Parathyroid adenoma (tissue), 2 donors: ENCODE measurements at regions not wholly inside any gene's neighbourhood (a gene's known extent, or its start where the extent isn't known, plus 50 kb on each side); places are given as distances from the start of the nearest gene placed in this dataset.

Source experiments
- H2AFZ ChIP-seq: fragments of 300-600 bp; sonication (generic); one replicate; pipeline ENCODE4 v1.7.0; 2017; ENCODE audit warnings: antibody characterized with exemption, mild to moderate bottlenecking
- H3K27ac ChIP-seq: fragments of 300-600 bp; sonication (generic); one replicate; pipeline ENCODE4 v1.7.0; 2017
- H3K27me3 ChIP-seq: fragments of 300-600 bp; sonication (generic); one replicate; pipeline ENCODE4 v1.7.0; 2017; ENCODE audit warnings: low read length; ENCODE audit not compliant: control insufficient read depth, insufficient read depth
- H3K36me3 ChIP-seq: fragments of 300-600 bp; sonication (generic); one replicate; pipeline ENCODE4 v1.7.0; 2017; ENCODE audit warnings: low read length; ENCODE audit not compliant: control insufficient read depth, insufficient read depth
- H3K4me1 ChIP-seq: fragments of 300-600 bp; sonication (generic); one replicate; pipeline ENCODE4 v1.7.0; 2017; ENCODE audit warnings: control low read depth
- H3K4me2 ChIP-seq: fragments of 300-600 bp; sonication (generic); one replicate; pipeline ENCODE4 v1.7.0; 2017; ENCODE audit warnings: low read length
- H3K4me3 ChIP-seq: fragments of 300-600 bp; sonication (generic); one replicate; pipeline ENCODE4 v1.7.0; 2017; ENCODE audit warnings: low read depth, low read length
- H3K79me2 ChIP-seq: fragments of 300-600 bp; sonication (generic); one replicate; pipeline ENCODE4 v1.7.0; 2017; ENCODE audit warnings: control low read depth
- H3K9ac ChIP-seq: fragments of 300-600 bp; sonication (generic); one replicate; pipeline ENCODE4 v1.7.0; 2017; ENCODE audit warnings: mild to moderate bottlenecking
- H3K9me3 ChIP-seq: fragments of 300-600 bp; sonication (generic); one replicate; pipeline ENCODE4 v1.7.0; 2017; ENCODE audit warnings: low read length; ENCODE audit not compliant: control insufficient read depth
- CTCF ChIP-seq: fragments of 300-600 bp; sonication (generic); IDR thresholded peaks from one replicate; pipeline ENCODE4 v1.7.0; 2017; ENCODE audit warnings: antibody characterized with exemption, mild to moderate bottlenecking
- donor health status: primary hyperparathyroidism.

- Histone ChIP-seq H3K4me3 (no peak overlapping the region), H3K27ac (no peak overlapping the region), H3K4me1 (no peaks in the 10 kb centered on the region), H2AFZ (no peak overlapping the region), H3K4me2 (no peak overlapping the region), H3K27me3 (no peaks in the 10 kb centered on the region), H3K9ac (no peak overlapping the region), H3K9me3 (no peaks in the 10 kb centered on the region), H3K36me3 (no peaks in the 10 kb centered on the region), H3K79me2 (no peaks in the 10 kb centered on the region)
- TF ChIP-seq CTCF = no peak
Measured at GRCh38 chr5:30050056-30050815, 1143.2 kb upstream of the CDH6 start.

GRCh38 chr5:30042677-30043076 is 1150.8 kb upstream of the CDH6 start:
- Histone ChIP-seq H3K27ac (no peak overlapping the region), H2AFZ (no peak overlapping the region), H3K79me2 (no peaks in the 10 kb centered on the region), H3K36me3 (no peaks in the 10 kb centered on the region), H3K27me3 (no peaks in the 10 kb centered on the region), H3K4me2 (no peak overlapping the region), H3K9me3 (no peaks in the 10 kb centered on the region), H3K4me3 (no peak overlapping the region), H3K9ac (no peak overlapping the region), H3K4me1 (no peaks in the 10 kb centered on the region)
- no peak for TF ChIP-seq CTCF

GRCh38 chr5:30041831-30042385 is 1151.6 kb upstream of the CDH6 start:
- Histone ChIP-seq H3K4me2 (no peak overlapping the region), H2AFZ (no peak overlapping the region), H3K79me2 (no peaks in the 10 kb centered on the region), H3K9me3 (no peaks in the 10 kb centered on the region), H3K9ac (no peak overlapping the region), H3K4me3 (no peak overlapping the region), H3K36me3 (no peaks in the 10 kb centered on the region), H3K27me3 (no peaks in the 10 kb centered on the region), H3K27ac (no peak overlapping the region), H3K4me1 (no peaks in the 10 kb centered on the region)
- TF ChIP-seq CTCF = no peak

- TF ChIP-seq CTCF = no peak
- Histone ChIP-seq H3K27ac (no peak overlapping the region), H3K4me2 (no peak overlapping the region), H3K27me3 (no peaks in the 10 kb centered on the region), H3K79me2 (no peaks in the 10 kb centered on the region), H3K9me3 (no peaks in the 10 kb centered on the region), H3K9ac (no peak overlapping the region), H3K4me3 (no peak overlapping the region), H2AFZ (no peak overlapping the region), H3K36me3 (no peaks in the 10 kb centered on the region), H3K4me1 (no peaks in the 10 kb centered on the region)
Measured at GRCh38 chr5:30041291-30041690, 1152.2 kb upstream of the CDH6 start.
